OCI-LY7 (cell line): ENCODE measurements at regions not wholly inside any gene's neighbourhood (a gene's known extent, or its start where the extent isn't known, plus 50 kb on each side); places are given as distances from the start of the nearest gene placed in this dataset.

Experiments
- BruUV-seq: library from RNA; stranded (reverse); fragments of 400-500 nt; replicated peaks from 2 replicates; lab custom pipeline; 2021; lab: Mats Ljungman, UMichigan
- CTCF ChIA-PET: fragments of 300-600 bp; sonication (Branson Sonifier 250); formaldehyde crosslinking; loops from one replicate; lab custom pipeline; 2022; ENCODE audit warnings: antibody characterized with exemption; ENCODE audit not compliant: unreplicated experiment; lab: Charles Lee
- POLR2A ChIA-PET: fragments of 300-600 bp; sonication (Branson Sonifier 250); formaldehyde crosslinking; loops from one replicate; lab custom pipeline; 2022; ENCODE audit warnings: antibody characterized with exemption; lab: Charles Lee
- DNase-seq: peaks from one replicate; pipeline ENCODE4 v3.0.0-alpha.2; 2015; ENCODE audit warnings: low spot score
- H2AFZ ChIP-seq: fragments of 200-600 bp; sonication (generic), shearing (Covaris generic); 2 replicates; pipeline ENCODE4 v1.6.1; 2014; ENCODE audit warnings: mild to moderate bottlenecking, antibody characterized with exemption, low read length, moderate library complexity
- H3K27ac ChIP-seq: fragments of 200-600 bp; sonication (generic); 2 replicates; pipeline ENCODE4 v1.5.1; 2014; ENCODE audit warnings: mixed run types, low read depth, mild to moderate bottlenecking, moderate library complexity, low read length, inconsistent platforms; ENCODE audit not compliant: poor library complexity, severe bottlenecking
- H3K36me3 ChIP-seq: fragments of 200-600 bp; sonication (generic); 2 replicates; pipeline ENCODE4 v1.6.1; 2014; ENCODE audit warnings: mild to moderate bottlenecking, antibody characterized with exemption, low read length, moderate library complexity, mixed read lengths; ENCODE audit not compliant: insufficient read depth
- H3K4me1 ChIP-seq: fragments of 200-600 bp; sonication (generic); 2 replicates; pipeline ENCODE4 v1.5.1; 2014; ENCODE audit warnings: mild to moderate bottlenecking, low read length; ENCODE audit not compliant: insufficient read depth, poor library complexity, severe bottlenecking
- H3K4me2 ChIP-seq: fragments of 200-600 bp; sonication (generic); 2 replicates; pipeline ENCODE4 v1.6.1; 2014; ENCODE audit warnings: mild to moderate bottlenecking, low read length
- H3K4me3 ChIP-seq: fragments of 200-600 bp; sonication (generic); 2 replicates; pipeline ENCODE4 v1.5.1; 2014; ENCODE audit warnings: mild to moderate bottlenecking, low read depth, low read length; ENCODE audit not compliant: poor library complexity, severe bottlenecking
- H3K79me2 ChIP-seq: fragments of 200-600 bp; sonication (generic); 2 replicates; pipeline ENCODE4 v1.6.1; 2016; ENCODE audit warnings: low read depth, mild to moderate bottlenecking, low read length, moderate library complexity, mixed read lengths; ENCODE audit not compliant: insufficient read depth
- H3K9me2 ChIP-seq: fragments of 200-600 bp; sonication (generic); 2 replicates; pipeline ENCODE4 v1.6.1; 2016; ENCODE audit warnings: mild to moderate bottlenecking, low read length, mixed read lengths; ENCODE audit not compliant: insufficient read depth
- H3K9me3 ChIP-seq: fragments of 200-600 bp; sonication (generic); 2 replicates; pipeline ENCODE4 v1.6.1; 2014; ENCODE audit warnings: mild to moderate bottlenecking, mixed run types, low read length, mixed read lengths
- H4K20me1 ChIP-seq: fragments of 200-600 bp; sonication (generic); 2 replicates; pipeline ENCODE4 v1.6.1; 2014; ENCODE audit warnings: mild to moderate bottlenecking, antibody characterized with exemption, low read length, moderate library complexity, mixed read lengths; ENCODE audit not compliant: insufficient read depth
- EZH2phosphoT487 ChIP-seq: fragments of 200-600 bp; sonication (generic); IDR thresholded peaks from 2 replicates; pipeline ENCODE4 v1.6.1; 2018; ENCODE audit warnings: low read depth, borderline replicate concordance, mild to moderate bottlenecking, mixed run types, antibody characterized with exemption, low read length, moderate library complexity, mixed read lengths
- intact Hi-C: fragments of 100-400 bp; cut with micrococcal nuclease; formaldehyde crosslinking; loops from one replicate; pipeline ENCODE4 v1.10.0; 2022; ENCODE audit not compliant: unreplicated experiment
- TF ChIP-seq, protein P1 (sequence below): fragments of 200-600 bp; sonication (generic); conservative IDR thresholded peaks from 2 replicates; pipeline ENCODE4 v1.5.1; 2014; ENCODE audit warnings: mild to moderate bottlenecking, antibody characterized with exemption, low read length, moderate library complexity, mixed read lengths

DNA sequence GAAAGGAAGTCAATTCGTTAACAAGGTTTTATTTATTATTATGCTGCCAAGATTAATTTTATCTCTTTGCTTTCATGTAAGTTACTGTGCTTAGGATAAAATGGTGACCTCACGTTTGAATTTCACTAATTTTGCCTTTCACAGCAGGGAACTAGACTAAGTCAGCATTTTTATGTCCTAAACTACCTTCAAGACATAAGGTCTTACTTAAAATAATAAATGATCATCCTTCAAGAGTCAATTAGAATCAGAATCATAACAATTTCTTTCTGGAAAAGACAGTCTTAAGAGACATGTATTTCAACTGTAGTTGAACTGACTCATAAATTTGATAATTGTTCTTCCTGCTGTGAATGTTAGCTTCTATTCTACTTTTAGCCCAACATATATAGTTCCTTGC lies 893.8 kb downstream of the KCNJ2 start:
- no peaks in the 10 kb centered on the region for H3K4me1 ChIP-seq
- no peaks in the 10 kb centered on the region for H3K36me3 ChIP-seq
- H3K4me3 ChIP-seq = no peak overlapping the region
- no peak for TF ChIP-seq EZH2phosphoT487
- TF ChIP-seq, protein P1, sequence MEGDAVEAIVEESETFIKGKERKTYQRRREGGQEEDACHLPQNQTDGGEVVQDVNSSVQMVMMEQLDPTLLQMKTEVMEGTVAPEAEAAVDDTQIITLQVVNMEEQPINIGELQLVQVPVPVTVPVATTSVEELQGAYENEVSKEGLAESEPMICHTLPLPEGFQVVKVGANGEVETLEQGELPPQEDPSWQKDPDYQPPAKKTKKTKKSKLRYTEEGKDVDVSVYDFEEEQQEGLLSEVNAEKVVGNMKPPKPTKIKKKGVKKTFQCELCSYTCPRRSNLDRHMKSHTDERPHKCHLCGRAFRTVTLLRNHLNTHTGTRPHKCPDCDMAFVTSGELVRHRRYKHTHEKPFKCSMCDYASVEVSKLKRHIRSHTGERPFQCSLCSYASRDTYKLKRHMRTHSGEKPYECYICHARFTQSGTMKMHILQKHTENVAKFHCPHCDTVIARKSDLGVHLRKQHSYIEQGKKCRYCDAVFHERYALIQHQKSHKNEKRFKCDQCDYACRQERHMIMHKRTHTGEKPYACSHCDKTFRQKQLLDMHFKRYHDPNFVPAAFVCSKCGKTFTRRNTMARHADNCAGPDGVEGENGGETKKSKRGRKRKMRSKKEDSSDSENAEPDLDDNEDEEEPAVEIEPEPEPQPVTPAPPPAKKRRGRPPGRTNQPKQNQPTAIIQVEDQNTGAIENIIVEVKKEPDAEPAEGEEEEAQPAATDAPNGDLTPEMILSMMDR = no peak
- no peaks in the 10 kb centered on the region for H3K79me2 ChIP-seq
- intact Hi-C loops = no loop called here
- H3K9me3 ChIP-seq = no peaks in the 10 kb centered on the region
- no peaks in the 10 kb centered on the region for H3K9me2 ChIP-seq
- no TSS peak for BruUV-seq
- DNase-seq = no peak
- no peak overlapping the region for H3K4me2 ChIP-seq
- no peak overlapping the region for H3K27ac ChIP-seq
- ChIA-PET CTCF (no interaction called here), POLR2A (no interaction called here)
- no peaks in the 10 kb centered on the region for H4K20me1 ChIP-seq
- H2AFZ ChIP-seq = no peak overlapping the region

DNA sequence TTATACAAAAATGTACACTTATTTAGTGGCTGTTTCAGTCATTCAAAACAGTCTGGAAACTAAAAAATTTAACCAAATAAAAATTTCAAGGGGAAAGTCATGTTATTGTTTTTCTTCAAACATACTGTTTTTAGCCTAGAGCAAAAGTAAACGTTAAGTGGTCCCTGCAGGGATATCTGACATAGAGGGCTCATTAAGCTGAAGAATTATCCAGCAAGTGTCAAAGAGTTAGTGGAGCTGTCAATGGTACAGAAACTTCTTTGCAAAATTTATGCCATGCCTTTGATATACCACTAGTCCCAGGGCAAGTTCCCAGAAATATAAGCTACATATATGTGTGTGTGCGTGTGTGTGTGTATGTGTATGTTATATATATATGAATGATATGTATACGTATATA lies 894.2 kb downstream of the KCNJ2 start:
- no peaks in the 10 kb centered on the region for H3K79me2 ChIP-seq

More for the DNA sequence above, 894.2 kb downstream of the KCNJ2 start:
- Histone ChIP-seq H3K9me3 (no peaks in the 10 kb centered on the region), H2AFZ (no peak overlapping the region), H3K27ac (no peak overlapping the region), H3K36me3 (no peaks in the 10 kb centered on the region), H3K4me1 (no peaks in the 10 kb centered on the region), H3K9me2 (no peaks in the 10 kb centered on the region), H4K20me1 (no peaks in the 10 kb centered on the region), H3K4me3 (no peak overlapping the region), H3K4me2 (no peak overlapping the region)
- DNase-seq = no peak
- ChIA-PET POLR2A (interaction anchor here (0.6 kb wide), 1 partner anchor 77 kb away, joined by 3 read pairs; no protein-coding TSS in a partner anchor), CTCF (no interaction called here)
- TF ChIP-seq, protein P1 = no peak
- no peak for TF ChIP-seq EZH2phosphoT487
- intact Hi-C loops = no loop called here
- BruUV-seq = no TSS peak
